ENCODE measurements at regions not wholly inside any gene's neighbourhood (a gene's known extent, or its start where the extent isn't known, plus 50 kb on each side); places are given as distances from the start of the nearest gene placed in this dataset.

DNA sequence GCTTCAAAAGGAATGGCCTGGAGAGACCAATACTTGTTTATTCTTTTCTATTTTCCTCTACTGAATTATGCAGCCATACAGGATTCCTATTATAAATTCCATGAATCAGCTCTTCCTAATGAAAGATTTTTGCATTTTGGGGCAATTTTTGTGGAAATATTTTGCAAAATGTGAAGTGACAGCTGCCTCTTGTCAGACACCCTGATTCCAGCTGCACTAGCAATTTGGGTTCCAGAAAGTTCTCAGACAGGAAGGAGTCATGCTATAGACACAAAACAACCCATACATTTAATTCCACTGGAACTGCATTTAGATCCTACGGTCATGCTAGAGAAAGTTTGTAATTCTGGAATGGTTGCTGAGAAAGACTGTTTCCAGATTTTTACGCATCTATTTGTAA lies 119.5 kb downstream of the XCL2 start:
- TF ChIP-seq, protein P1, sequence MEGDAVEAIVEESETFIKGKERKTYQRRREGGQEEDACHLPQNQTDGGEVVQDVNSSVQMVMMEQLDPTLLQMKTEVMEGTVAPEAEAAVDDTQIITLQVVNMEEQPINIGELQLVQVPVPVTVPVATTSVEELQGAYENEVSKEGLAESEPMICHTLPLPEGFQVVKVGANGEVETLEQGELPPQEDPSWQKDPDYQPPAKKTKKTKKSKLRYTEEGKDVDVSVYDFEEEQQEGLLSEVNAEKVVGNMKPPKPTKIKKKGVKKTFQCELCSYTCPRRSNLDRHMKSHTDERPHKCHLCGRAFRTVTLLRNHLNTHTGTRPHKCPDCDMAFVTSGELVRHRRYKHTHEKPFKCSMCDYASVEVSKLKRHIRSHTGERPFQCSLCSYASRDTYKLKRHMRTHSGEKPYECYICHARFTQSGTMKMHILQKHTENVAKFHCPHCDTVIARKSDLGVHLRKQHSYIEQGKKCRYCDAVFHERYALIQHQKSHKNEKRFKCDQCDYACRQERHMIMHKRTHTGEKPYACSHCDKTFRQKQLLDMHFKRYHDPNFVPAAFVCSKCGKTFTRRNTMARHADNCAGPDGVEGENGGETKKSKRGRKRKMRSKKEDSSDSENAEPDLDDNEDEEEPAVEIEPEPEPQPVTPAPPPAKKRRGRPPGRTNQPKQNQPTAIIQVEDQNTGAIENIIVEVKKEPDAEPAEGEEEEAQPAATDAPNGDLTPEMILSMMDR (IDR thresholded peaks at IDR 0.05) = no peak
- TF ChIP-seq POLR2A (IDR thresholded peaks at IDR 0.05) = no peak
